ENCODE measurements at regions not wholly inside any gene's neighbourhood (a gene's known extent, or its start where the extent isn't known, plus 50 kb on each side); places are given as distances from the start of the nearest gene placed in this dataset.
"Not testable (repeated sequence)": the region's sequence is repeated elsewhere in the genome, so short reads cannot be mapped to it uniquely, and the experiment has no call there.

GRCh38 chr4:104549736-104550135 lies 55.0 kb upstream of the CXXC4 start:
- no peak for FAIRE-seq
- no peak for DNase-seq (ENCODE audit: low spot score)

DNA sequence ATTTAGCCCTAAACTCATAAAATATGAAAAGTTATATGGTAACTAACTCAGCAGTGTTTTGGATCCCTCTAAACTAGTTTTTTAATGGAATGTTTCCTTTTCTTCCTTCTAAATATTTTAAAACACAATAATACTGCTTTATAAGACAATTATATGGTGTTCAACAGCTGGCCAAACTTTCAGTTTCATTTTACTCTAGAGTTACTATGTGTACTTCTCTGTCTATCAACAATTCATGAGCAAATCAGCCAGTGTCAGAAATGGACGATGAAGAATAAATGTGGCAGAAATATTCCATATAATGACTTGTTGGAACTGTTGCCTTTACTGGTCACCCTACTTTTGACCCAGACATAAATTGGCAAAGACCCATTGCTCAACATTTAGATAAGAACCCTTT lies 64.8 kb upstream of the CXXC4 start:
- FAIRE-seq (no peak), DNase-seq (ENCODE audit: low spot score) (no peak)

GRCh38 chr4:104571341-104571740 lies 76.6 kb upstream of the CXXC4 start:
- no peak for FAIRE-seq
- no peak for DNase-seq (ENCODE audit: low spot score)

GRCh38 chr4:104574371-104574770 lies 79.7 kb upstream of the CXXC4 start:
- no peak for FAIRE-seq

GRCh38 chr4:104575278-104575677 lies 80.6 kb upstream of the CXXC4 start:
- FAIRE-seq (no peak), DNase-seq (ENCODE audit: low spot score) (no peak)

More at GRCh38 chr4:104574371-104574770, 79.7 kb upstream of the CXXC4 start:
- DNase-seq (ENCODE audit: low spot score) = no peak

DNA sequence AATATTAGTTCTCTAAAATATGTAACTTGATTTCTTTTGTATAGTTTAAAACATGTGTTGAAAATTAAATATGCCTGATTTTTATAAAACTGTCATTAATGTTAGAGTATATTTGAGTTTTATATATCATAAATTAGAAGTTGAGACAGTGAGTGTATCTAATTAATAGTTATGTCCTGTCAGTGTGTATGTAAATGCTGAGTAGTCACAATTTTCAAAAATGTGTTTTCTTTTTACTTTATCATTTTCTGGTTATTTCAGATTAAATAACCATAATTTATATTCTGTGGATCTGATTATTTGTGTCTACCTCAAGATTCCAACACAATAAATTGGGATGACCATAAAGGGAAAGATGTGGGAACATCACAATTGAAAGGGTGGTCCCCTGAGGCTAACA lies 82.7 kb upstream of the CXXC4 start:
- DNase-seq (ENCODE audit: low spot score) (no peak), FAIRE-seq (no peak)

GRCh38 chr4:104581476-104581875 lies 86.8 kb upstream of the CXXC4 start:
- DNase-seq (ENCODE audit: low spot score); FAIRE-seq: not testable (repeated sequence)

DNA sequence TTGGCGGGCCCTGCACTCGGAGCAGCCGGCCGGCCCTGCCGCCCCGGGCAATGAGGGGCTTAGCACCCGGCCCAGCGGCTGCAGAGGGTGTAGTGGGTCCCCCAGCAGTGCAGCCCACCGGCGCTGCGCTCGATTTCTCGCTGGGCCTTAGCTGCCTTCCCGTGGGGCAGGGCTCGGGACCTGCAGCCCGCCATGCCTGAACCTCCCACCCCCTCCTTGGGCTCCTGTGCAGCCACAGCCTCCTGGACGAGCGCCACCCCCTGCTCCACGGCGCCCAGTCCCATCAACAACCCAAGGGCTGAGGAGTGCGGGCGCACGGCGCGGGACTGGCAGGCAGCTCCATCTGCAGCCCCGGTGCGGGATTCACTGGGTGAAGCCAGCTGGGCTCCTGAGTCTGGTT lies 87.4 kb upstream of the CXXC4 start:
- DNase-seq (ENCODE audit: low spot score); FAIRE-seq: not testable (repeated sequence)

DNA sequence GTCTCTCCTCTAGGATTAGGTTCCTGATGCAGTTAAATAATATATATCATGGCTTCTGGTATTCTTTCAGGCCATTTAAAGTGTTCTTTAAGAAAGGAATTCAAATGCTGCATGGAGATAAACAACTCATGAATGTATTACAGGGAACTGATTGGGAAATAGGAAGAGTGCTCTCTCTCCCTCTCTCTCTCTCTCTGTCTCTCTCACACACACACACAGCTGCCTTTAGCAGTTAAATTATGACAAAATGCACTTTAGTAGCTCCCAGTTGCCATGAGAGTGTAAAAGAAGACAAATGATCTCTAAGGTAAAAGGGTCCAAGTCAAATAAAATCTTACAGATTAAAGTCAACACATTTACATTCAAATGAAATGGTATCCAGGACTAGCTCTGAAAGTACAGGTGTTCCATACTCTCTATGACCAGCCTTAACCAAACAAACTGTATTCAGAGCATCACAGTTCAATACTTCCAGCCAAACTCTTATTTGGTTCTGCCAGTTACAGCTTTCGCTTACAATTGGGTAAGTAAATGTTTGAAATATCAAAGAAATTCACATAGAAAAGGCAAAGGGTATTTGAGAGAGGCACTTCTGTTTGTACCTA lies 94.7 kb upstream of the CXXC4 start:
- FAIRE-seq = no peak
- no peak for DNase-seq (ENCODE audit: low spot score)

DNA sequence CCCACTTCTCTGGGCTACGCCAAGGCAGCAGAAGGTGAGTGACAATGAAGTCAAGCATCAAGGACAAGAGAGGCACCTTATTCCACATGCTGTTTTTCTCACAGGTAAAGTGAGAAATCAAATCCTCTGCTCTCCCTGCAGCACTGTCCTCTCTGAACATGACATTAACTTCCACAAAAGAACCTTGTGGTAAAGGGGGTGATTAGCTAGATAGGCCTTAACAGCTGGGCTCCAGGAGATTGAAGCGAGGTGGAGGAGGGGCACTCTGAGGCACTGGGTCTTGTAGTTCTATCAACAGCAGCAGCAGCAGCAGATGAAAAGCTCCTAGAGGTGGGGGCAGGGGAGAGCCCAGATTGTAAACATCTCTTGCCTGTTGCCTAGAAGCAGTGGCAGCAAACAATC lies 96.8 kb upstream of the CXXC4 start:
- DNase-seq (ENCODE audit: low spot score) = no peak
- FAIRE-seq = no peak

DNA sequence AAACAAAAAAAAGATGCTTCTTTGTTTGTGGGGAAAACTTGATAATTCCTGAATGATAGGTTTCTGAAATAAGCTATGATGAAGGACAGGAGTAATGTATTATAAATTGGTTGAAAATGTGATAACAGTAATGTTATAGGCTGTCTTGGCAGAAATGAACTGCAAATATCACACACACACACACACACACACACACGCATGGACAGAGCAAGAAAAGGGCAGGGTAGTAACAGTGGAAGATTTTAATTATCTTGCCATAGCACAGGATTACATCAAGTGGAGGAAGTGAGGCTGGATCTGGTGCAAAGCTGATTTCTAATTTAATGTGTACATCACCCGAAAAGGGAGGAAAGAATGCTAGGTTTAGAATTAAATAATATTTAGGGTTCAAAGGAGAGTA lies 97.5 kb upstream of the CXXC4 start:
- no peak for DNase-seq (ENCODE audit: low spot score)
- FAIRE-seq = no peak

DNA sequence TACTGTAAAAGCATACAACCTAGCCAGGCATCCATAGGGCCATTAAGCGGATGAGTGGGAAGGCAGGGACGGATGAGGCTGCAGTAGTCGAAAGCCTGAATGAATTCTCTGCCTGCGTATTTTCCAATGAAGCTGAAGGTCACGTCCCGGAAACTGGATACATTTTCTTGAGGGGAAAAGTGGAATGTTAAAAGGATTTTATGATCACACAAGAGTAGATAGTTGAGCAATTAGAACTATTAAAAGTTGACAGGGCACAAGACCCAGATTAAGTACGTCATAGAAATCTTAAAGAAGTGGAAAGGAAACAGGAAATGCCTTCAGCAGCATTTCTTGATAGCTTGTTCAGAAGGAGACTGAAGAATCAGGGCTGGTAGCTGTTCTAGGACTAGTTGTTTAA lies 98.3 kb upstream of the CXXC4 start:
- no peak for DNase-seq (ENCODE audit: low spot score)

DNA sequence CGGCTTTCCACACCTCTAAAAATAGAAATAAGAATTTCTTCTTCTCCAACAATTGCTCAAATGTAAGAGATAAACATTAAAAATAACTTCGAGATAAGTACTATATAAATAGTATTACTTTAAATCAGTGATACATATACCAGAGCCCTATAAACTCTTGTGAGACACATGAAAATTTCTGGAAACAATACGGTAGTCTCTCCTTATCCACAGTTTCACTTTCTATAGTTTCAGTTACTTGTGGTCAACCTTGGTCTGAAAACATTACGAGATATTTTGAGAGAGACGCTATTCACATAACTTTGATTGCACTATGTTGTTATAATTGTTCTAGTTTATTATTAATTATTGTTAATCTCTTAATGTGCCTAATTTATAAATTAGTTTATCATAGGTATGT lies 101.5 kb upstream of the CXXC4 start:
- DNase-seq (ENCODE audit: low spot score) (no peak), FAIRE-seq (no peak)

More for the DNA sequence above, 98.3 kb upstream of the CXXC4 start:
- no peak for FAIRE-seq

DNA sequence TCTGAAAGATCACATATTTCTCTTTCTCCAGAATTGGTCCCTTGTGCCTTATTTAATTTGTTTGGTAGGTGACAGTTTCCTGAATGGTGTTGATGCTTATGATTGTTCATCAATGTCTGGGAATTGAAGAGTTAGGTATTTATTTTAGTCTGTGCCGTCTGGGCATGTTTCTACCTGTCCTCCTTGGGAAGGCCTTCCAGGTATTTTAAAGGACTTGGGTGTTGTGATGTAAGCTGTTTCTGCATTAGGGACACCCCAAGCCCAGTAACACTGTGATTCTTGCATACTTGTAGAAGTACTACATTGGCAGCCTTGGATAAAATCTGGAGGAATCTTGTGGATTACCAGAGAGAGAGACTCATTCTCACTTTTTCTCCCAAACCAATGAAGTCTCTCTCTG lies 120.8 kb upstream of the CXXC4 start:
- no peak for FAIRE-seq
- no peak for DNase-seq (ENCODE audit: low spot score)

GRCh38 chr4:104615926-104616325 lies 121.2 kb upstream of the CXXC4 start:
- DNase-seq (ENCODE audit: low spot score) (no peak), FAIRE-seq (no peak)

GRCh38 chr4:104616401-104616820 lies 121.7 kb upstream of the CXXC4 start:
- FAIRE-seq (no peak), DNase-seq (ENCODE audit: low spot score) (no peak)

- DNase-seq (ENCODE audit: low spot score) (no peak), FAIRE-seq (no peak)
Observed at GRCh38 chr4:104625706-104626105, 131.0 kb upstream of the CXXC4 start.

GRCh38 chr4:104629601-104630000 lies 134.9 kb upstream of the CXXC4 start:
- no peak for FAIRE-seq
- DNase-seq (ENCODE audit: low spot score) = no peak

DNA sequence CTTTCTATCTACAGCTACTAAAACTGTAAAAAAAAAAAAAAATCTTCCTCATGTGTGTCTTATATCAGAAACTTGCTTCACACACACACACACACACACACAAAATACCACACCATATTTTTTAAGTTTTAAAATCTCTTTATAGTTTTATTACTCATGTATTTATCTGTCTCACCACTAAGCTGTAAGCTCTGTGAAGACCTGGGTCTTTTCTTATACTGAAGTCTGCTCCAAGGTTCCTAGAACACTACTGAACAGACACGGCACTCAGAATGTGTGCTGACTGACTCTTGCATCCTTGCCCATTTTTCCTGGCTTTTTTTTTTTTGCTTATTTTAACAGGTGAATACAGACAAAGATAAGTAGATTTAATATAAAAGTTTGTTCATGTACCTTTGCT lies 135.6 kb upstream of the CXXC4 start:
- DNase-seq (ENCODE audit: low spot score) (no peak), FAIRE-seq (no peak)

DNA sequence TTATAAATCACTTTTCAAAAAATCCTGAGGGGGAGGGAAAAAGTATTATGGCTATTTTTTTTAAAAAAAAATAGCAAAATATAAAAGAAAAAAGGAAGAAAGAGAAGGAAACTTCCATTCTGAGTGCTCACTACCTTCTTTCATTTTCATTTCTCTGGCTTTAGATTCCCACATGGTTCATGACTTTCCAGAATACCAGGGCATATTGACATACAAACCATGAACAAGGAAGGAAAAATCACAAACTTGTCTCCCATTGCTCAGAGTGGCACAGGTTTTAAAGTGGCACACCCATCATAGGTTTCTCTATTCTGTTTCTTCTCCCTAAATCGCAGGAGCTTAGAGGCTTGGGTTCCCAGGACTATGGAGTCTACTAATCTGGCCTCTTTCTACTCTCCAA lies 136.3 kb upstream of the CXXC4 start:
- FAIRE-seq (no peak), DNase-seq (ENCODE audit: low spot score) (no peak)

DNA sequence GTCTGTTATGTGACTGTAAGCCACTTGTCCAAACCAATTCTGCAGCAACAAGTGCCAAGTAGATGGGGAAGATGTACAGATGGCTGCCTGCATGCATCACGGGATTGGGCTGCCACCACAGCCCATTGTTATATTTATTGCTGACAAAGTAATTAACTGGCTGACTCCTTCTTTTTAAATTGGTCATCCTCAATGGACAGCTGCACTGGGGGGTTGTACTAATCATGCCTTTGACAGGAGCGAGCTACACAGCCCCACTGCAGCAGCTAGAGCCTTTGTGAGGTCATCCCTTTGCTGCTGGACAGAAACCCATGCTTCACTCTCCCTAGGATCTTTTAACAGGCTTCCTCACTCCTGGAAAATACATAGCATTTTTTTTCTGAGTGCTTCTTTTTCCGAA lies 146.7 kb upstream of the CXXC4 start:
- FAIRE-seq (no peak), DNase-seq (ENCODE audit: low spot score) (no peak)

DNA sequence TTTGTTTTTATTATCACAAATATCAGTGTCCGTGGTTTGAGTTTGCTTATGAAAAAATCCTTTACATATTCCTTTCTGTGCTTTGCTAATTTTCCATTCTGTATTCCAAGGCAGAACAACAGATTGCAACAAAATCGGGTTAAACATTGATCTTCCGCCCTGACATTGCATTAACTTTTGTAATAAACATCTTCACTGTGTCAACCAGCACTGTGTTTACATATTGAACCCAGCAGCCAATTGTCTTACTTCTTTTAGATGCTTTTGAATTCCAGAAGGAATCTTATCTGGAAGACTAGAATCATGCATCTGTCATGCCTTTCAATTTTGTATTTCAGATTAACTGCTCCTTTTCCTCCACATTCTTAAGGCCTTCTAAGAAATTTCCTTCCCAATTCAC lies 147.8 kb upstream of the CXXC4 start:
- DNase-seq (ENCODE audit: low spot score) (no peak), FAIRE-seq (no peak)

- FAIRE-seq = no peak
- DNase-seq (ENCODE audit: low spot score) = no peak
Observed at GRCh38 chr4:104643805-104644204, 149.1 kb upstream of the CXXC4 start.

GRCh38 chr4:104649631-104650030 lies 154.9 kb upstream of the CXXC4 start:
- FAIRE-seq (no peak), DNase-seq (ENCODE audit: low spot score) (no peak)
